ENCODE measurements at regions not wholly inside any gene's neighbourhood (a gene's known extent, or its start where the extent isn't known, plus 50 kb on each side); places are given as distances from the start of the nearest gene placed in this dataset.

DNA sequence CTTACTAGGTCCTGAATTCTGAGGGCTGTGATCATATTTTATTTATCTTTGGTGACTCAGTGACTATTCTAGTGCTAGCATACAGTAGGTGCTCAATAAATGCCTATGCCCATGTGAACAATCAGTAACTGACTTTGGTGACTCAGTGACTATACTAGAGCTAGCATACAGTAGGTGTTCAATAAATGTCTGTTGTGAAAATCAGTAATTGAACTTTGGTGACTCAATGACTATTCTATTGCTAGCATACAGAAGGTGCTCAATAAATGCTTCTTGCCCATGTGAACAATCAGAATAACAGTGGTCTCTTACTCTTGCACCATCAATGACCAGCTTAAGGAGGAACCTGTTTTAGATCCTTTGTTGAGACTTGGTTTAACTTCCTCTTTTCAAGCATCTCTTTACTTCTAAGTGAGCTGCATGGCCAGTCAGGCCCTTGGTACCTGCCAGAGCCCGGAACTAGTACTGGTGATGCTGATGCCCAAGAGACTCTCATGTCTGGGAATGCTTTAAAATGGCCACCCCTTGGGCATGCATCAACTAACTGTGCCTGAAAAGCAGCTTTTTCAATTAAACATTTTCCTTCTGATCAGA lies 214.9 kb upstream of the SPRED2 start:
- TF ChIP-seq, protein P1, sequence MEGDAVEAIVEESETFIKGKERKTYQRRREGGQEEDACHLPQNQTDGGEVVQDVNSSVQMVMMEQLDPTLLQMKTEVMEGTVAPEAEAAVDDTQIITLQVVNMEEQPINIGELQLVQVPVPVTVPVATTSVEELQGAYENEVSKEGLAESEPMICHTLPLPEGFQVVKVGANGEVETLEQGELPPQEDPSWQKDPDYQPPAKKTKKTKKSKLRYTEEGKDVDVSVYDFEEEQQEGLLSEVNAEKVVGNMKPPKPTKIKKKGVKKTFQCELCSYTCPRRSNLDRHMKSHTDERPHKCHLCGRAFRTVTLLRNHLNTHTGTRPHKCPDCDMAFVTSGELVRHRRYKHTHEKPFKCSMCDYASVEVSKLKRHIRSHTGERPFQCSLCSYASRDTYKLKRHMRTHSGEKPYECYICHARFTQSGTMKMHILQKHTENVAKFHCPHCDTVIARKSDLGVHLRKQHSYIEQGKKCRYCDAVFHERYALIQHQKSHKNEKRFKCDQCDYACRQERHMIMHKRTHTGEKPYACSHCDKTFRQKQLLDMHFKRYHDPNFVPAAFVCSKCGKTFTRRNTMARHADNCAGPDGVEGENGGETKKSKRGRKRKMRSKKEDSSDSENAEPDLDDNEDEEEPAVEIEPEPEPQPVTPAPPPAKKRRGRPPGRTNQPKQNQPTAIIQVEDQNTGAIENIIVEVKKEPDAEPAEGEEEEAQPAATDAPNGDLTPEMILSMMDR (IDR thresholded peaks at IDR 0.05): no peak
- TF ChIP-seq POLR2AphosphoS5 (IDR thresholded peaks at IDR 0.05): no peak
- no peak for TF ChIP-seq POLR2A (IDR thresholded peaks at IDR 0.05)
- no peak for TF ChIP-seq EP300 (IDR thresholded peaks at IDR 0.05)

Data from gastroesophageal sphincter (tissue), 3 donors.